ENCODE measurements at regions not wholly inside any gene's neighbourhood (a gene's known extent, or its start where the extent isn't known, plus 50 kb on each side); places are given as distances from the start of the nearest gene placed in this dataset.

- no peaks in the 10 kb centered on the region for H3K27me3 ChIP-seq
- intact Hi-C loops (cut with DNase I) = no loop called here
- peak in 1 of 4 donors; percentile 9 for DNase-seq
- H3K9me3 ChIP-seq = peaks cover 0 to 2% of the 10 kb centered on the region in 2 donors
- H3K4me1 ChIP-seq = peaks cover 0 to 2% of the 10 kb centered on the region in 2 donors
- no peaks in the 10 kb centered on the region for H3K36me3 ChIP-seq
- no peak overlapping the region for H3K4me3 ChIP-seq
- H3K27ac ChIP-seq = no peak overlapping the region
- no peak for ATAC-seq
- TF ChIP-seq, protein P1, sequence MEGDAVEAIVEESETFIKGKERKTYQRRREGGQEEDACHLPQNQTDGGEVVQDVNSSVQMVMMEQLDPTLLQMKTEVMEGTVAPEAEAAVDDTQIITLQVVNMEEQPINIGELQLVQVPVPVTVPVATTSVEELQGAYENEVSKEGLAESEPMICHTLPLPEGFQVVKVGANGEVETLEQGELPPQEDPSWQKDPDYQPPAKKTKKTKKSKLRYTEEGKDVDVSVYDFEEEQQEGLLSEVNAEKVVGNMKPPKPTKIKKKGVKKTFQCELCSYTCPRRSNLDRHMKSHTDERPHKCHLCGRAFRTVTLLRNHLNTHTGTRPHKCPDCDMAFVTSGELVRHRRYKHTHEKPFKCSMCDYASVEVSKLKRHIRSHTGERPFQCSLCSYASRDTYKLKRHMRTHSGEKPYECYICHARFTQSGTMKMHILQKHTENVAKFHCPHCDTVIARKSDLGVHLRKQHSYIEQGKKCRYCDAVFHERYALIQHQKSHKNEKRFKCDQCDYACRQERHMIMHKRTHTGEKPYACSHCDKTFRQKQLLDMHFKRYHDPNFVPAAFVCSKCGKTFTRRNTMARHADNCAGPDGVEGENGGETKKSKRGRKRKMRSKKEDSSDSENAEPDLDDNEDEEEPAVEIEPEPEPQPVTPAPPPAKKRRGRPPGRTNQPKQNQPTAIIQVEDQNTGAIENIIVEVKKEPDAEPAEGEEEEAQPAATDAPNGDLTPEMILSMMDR (IDR thresholded peaks at IDR 0.05) = no peak
Observed at GRCh38 chr5:163384669-163385068, 52.7 kb upstream of the CCNG1 start.

- Histone ChIP-seq H3K27ac (no peak overlapping the region), H3K4me3 (no peak overlapping the region), H3K4me1 (no peaks in the 10 kb centered on the region), H3K36me3 (no peaks in the 10 kb centered on the region), H3K27me3 (no peaks in the 10 kb centered on the region), H3K9me3 (peaks cover 0 to 2% of the 10 kb centered on the region in 2 donors)
- TF ChIP-seq, protein P1 (IDR thresholded peaks at IDR 0.05) = no peak
- ATAC-seq (no peak), DNase-seq (peak in 1 of 4 donors; percentile 46)
- intact Hi-C loops (cut with DNase I) = no loop called here
Observed at GRCh38 chr5:163385271-163385670, 52.1 kb upstream of the CCNG1 start.

GRCh38 chr5:163385824-163386223, 51.6 kb upstream of the CCNG1 start:
- no peaks in the 10 kb centered on the region for H3K36me3 ChIP-seq
- TF ChIP-seq, protein P1 (IDR thresholded peaks at IDR 0.05) = no peak
- intact Hi-C loops (cut with DNase I) = no loop called here
- no peak overlapping the region for H3K27ac ChIP-seq
- no peaks in the 10 kb centered on the region for H3K4me1 ChIP-seq
- no peak for DNase-seq
- H3K9me3 ChIP-seq = peaks cover 0 to 2% of the 10 kb centered on the region in 2 donors
- H3K27me3 ChIP-seq = no peaks in the 10 kb centered on the region
- no peak overlapping the region for H3K4me3 ChIP-seq
- no peak for ATAC-seq

DNA sequence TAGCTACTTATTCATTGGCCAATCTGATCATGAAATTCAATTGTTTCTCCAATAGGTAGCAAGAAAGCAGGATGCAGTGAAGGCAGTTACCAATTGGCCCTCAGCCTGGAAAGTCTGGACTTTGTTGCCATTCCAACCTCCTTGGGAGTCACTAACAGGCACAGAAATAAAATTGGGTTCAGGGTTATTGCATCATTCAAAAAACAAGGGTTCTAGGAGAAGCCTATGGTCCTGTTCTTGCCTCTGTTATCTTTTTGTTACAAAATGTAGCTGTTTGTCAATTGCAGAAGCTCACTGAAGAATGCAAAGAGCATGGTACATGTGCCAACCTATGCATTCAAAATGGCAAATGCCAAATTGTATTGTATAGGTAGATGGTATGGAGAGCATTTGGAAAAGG, 51.0 kb upstream of the CCNG1 start:
- Histone ChIP-seq H3K9me3 (peaks cover 0 to 2% of the 10 kb centered on the region in 2 donors), H3K27ac (no peak overlapping the region), H3K36me3 (no peaks in the 10 kb centered on the region), H3K4me3 (no peak overlapping the region), H3K27me3 (no peaks in the 10 kb centered on the region), H3K4me1 (no peaks in the 10 kb centered on the region)
- DNase-seq = no peak
- no peak for ATAC-seq
- TF ChIP-seq, protein P1 (IDR thresholded peaks at IDR 0.05) = no peak
- intact Hi-C loops (cut with DNase I) = no loop called here

- TF ChIP-seq, protein P1 (IDR thresholded peaks at IDR 0.05) = no peak
- peaks cover 0 to 2% of the 10 kb centered on the region in 2 donors for H3K9me3 ChIP-seq
- no peak overlapping the region for H3K27ac ChIP-seq
- no peaks in the 10 kb centered on the region for H3K4me1 ChIP-seq
- ATAC-seq = no peak
- no peaks in the 10 kb centered on the region for H3K27me3 ChIP-seq
- H3K4me3 ChIP-seq = no peak overlapping the region
- no peaks in the 10 kb centered on the region for H3K36me3 ChIP-seq
- no peak for DNase-seq
- intact Hi-C loops (cut with DNase I) = no loop called here
Observed at GRCh38 chr5:163387589-163388343, 49.6 kb upstream of the CCNG1 start.

All from left lung (tissue), 4 donors.